ENCODE measurements at regions not wholly inside any gene's neighbourhood (a gene's known extent, or its start where the extent isn't known, plus 50 kb on each side); places are given as distances from the start of the nearest gene placed in this dataset.

DNA sequence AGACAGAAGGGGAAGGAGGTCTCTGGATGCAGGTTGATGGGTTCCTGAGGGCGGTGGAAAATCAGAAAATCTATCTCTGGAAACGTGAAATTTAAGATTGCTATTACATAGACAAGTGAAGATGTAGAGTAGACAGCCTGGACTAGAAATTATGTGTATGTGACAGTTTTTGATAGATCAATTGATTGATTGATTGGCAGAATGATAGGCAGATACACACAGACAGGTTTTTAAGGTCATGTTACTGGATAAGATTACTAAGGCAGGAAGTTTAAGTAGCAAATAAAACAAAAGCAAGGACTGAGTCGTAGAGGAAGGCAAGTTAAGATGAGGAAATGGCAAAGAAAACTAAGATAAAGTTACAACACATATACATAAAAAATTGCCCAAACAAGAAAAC, 124.7 kb downstream of the RGS21 start:
- TF ChIP-seq, protein P1, sequence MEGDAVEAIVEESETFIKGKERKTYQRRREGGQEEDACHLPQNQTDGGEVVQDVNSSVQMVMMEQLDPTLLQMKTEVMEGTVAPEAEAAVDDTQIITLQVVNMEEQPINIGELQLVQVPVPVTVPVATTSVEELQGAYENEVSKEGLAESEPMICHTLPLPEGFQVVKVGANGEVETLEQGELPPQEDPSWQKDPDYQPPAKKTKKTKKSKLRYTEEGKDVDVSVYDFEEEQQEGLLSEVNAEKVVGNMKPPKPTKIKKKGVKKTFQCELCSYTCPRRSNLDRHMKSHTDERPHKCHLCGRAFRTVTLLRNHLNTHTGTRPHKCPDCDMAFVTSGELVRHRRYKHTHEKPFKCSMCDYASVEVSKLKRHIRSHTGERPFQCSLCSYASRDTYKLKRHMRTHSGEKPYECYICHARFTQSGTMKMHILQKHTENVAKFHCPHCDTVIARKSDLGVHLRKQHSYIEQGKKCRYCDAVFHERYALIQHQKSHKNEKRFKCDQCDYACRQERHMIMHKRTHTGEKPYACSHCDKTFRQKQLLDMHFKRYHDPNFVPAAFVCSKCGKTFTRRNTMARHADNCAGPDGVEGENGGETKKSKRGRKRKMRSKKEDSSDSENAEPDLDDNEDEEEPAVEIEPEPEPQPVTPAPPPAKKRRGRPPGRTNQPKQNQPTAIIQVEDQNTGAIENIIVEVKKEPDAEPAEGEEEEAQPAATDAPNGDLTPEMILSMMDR (IDR thresholded peaks at IDR 0.05; ENCODE audit: borderline replicate concordance, insufficient read depth, low read depth, low read length): no peak

DNA sequence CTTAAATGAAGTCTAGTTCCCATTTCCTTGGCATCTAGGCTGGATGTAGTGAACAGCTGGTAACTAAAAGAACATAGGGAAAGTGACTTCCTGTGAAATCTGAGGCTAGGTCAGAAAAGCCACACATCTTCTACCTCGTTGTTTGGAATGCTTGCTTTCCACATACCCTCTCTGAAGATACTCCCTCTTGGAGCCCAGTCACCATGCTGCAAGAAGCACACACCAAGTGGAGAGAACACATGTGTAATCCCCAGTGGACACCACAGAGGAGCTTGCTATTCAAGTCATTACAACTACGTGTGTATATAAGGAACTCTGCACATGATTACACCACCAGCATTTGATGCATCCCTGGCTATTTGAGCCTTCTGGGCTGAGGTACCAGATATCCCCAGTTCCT, 125.9 kb downstream of the RGS21 start:
- no peak overlapping the region for H3K4me3 ChIP-seq (ENCODE audit: low read depth, low read length)
- TF ChIP-seq, protein P1 (IDR thresholded peaks at IDR 0.05; ENCODE audit: borderline replicate concordance, insufficient read depth, low read depth, low read length): no peak

More for the DNA sequence above, 124.7 kb downstream of the RGS21 start:
- H3K4me3 ChIP-seq (ENCODE audit: low read depth, low read length): no peak overlapping the region

DNA sequence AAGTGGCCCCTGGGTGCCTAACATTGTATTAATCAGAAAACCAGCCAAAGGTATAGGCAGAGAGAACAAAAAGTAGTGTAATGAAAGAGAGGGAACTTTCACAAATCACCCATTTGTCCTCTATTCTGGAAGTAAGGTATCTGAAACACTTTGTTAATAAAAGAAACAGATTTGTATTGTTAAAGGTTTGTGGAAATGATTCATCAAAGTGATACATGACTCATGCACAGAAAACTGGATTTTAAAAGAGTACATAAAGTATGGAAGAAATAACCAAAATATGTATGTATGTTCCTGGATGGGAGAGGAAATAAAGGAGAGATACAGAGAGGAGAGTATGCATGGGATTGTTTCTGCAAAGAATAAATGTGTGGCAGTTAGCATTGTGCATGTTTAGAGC, 126.8 kb downstream of the RGS21 start:
- H3K4me3 ChIP-seq (ENCODE audit: low read depth, low read length): no peak overlapping the region
- TF ChIP-seq, protein P1 (IDR thresholded peaks at IDR 0.05; ENCODE audit: borderline replicate concordance, insufficient read depth, low read depth, low read length): no peak

DNA sequence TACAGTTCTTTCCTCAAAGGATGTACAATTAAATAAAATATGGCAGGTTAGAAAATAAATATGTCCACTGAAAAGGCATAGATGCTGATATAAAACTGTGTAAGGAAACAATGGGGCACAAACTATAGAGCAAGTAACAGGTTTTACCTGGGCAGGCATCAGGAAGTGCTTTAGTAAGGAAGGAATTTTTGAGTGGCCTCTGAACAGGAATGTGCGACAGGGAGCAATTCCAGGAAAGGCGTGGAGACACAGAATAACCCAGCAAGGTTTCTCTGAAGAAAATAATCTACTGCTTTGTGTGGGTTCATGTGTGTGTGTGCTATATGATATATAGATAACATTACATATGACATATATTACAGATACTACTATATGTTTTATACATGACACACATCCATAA, 128.4 kb downstream of the RGS21 start:
- no peak overlapping the region for H3K4me3 ChIP-seq (ENCODE audit: low read depth, low read length)
- TF ChIP-seq, protein P1 (IDR thresholded peaks at IDR 0.05; ENCODE audit: borderline replicate concordance, insufficient read depth, low read depth, low read length): no peak

DNA sequence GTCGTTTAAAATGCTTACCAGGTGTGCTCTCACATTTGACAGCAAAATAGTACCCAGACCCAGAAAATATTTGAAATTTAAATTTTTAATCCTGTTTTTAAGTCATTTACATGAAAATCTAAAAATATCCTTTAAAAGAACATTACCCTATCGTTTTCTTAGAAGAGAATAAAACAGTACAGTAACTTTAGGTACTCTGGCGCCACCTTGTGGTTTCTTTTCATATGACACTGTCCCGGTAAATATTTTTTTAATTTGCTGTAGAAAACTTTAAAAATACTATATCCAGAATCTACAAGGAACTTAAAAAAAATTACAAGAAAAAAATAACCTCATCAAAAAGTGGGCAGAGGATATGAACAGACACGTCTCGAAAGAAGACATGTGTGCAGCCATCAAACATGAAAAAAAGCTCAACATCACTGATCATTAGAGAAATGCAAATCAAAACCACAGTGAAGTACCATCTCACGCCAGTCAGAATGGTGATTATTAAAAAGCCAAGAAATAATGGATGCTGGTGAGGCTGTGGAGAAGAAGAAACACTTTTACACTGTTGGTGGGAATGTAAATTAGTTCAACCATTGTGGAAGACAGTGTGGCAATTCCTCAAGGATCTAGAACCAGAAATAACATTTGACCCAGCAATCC, 129.2 kb downstream of the RGS21 start:
- TF ChIP-seq, protein P1 (IDR thresholded peaks at IDR 0.05; ENCODE audit: borderline replicate concordance, insufficient read depth, low read depth, low read length): no peak; the same call in 1 of the 2 replicates

DNA sequence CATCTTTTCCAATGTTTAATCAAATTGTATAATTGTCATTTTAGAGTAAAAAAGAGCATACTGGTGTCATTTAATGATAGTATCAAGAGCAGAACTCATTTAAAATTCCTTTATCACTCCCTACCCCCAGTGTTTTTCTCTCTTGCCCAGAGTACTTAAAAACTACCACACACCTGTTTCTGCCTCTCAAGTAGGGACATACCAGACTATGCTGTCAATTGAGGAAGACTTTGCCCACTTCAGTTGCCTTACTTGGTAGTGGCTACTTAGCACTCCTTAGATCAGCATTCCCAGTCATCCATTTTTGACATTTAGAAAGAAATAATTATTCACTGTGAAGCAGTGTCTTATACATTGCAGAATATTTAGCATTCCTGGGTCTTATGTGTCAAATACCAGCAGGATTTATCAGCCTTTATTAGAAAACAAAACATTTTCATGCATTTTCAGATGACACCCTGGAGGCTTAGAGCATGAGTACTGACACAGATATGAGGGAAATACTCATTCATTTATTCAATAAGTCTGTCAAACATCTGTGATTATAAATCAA, 127.5 kb upstream of the RGS1 start:
- TF ChIP-seq, protein P1 (IDR thresholded peaks at IDR 0.05; ENCODE audit: borderline replicate concordance, insufficient read depth, low read depth, low read length): no peak
- H3K4me3 ChIP-seq (ENCODE audit: low read depth, low read length): no peak overlapping the region

More for the DNA sequence above, 129.2 kb downstream of the RGS21 start:
- no peak overlapping the region for H3K4me3 ChIP-seq (ENCODE audit: low read depth, low read length)

DNA sequence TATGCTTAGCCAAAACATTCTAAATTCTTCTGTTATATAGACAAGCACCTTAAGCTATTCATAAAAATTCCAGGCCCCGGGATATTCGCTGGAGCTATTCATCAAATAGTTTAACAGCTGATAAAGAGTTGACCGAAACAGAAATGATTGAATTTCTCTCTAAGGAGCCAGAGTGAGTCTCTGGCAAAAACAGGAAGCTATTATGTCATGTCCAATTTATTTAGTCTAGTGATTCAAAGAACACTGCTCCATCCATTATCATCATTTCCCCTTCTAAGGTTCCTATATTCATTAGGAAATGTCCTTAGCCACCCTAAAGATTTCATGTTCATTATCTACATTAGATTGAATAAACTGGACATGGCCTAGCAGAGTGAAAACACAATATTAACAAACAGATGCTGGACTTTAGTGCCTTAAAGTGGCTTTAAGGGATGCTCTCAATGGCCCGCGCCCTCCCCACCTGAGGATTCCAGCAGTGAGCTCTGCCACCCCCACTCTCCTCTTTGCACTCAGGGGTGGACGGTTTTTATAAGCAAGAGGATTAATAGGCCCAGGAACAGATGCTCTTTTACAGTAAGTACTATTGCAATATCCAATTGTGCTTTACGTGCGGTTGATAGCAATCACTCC, 122.1 kb upstream of the RGS1 start:
- no peak overlapping the region for H3K4me3 ChIP-seq (ENCODE audit: low read depth, low read length)
- TF ChIP-seq, protein P1 (IDR thresholded peaks at IDR 0.05; ENCODE audit: borderline replicate concordance, insufficient read depth, low read depth, low read length): no peak
